GM23338 (cell line): ENCODE measurements at regions not wholly inside any gene's neighbourhood (a gene's known extent, or its start where the extent isn't known, plus 50 kb on each side); places are given as distances from the start of the nearest gene placed in this dataset.
A peak's percentile ranks its signal among the peaks of the same experiment; 100 is the strongest.

ENCODE experiments used
- ATAC-seq: fragments of 200-7000 bp; cut with Tn5 transposase; 3 replicates; pipeline ENCODE4 v1.9.1; 2020
- DNase-seq: peaks from one replicate; pipeline ENCODE4 v3.0.0-alpha.2; 2015; ENCODE audit warnings: low spot score
- H2AFZ ChIP-seq: fragments of 200-600 bp; sonication (generic); 2 replicates; pipeline ENCODE4 v1.8.0; 2016; ENCODE audit warnings: antibody characterized with exemption, mild to moderate bottlenecking, moderate library complexity
- H3F3A ChIP-seq: fragments of 200-600 bp; sonication (generic); replicated peaks from 2 replicates; pipeline ENCODE4 v1.8.0; 2017; ENCODE audit warnings: antibody characterized with exemption, mixed run types, low read depth
- H3K27ac ChIP-seq: fragments of 200-600 bp; sonication (generic); 2 replicates; pipeline ENCODE4 v1.6.1; 2016; ENCODE audit warnings: low read depth
- H3K27me3 ChIP-seq: fragments of 200-600 bp; sonication (generic); 2 replicates; pipeline ENCODE4 v1.8.0; 2016; ENCODE audit warnings: mild to moderate bottlenecking, mixed run types, moderate library complexity; ENCODE audit not compliant: insufficient read depth
- H3K36me3 ChIP-seq: fragments of 200-600 bp; sonication (generic); 2 replicates; pipeline ENCODE4 v1.8.0; 2016; ENCODE audit warnings: mild to moderate bottlenecking; ENCODE audit not compliant: insufficient read depth
- H3K4me1 ChIP-seq: fragments of 200-600 bp; sonication (generic); 2 replicates; pipeline ENCODE4 v1.8.0; 2016; ENCODE audit warnings: mild to moderate bottlenecking, moderate library complexity; ENCODE audit not compliant: insufficient read depth
- H3K4me2 ChIP-seq: fragments of 200-600 bp; sonication (generic); 2 replicates; pipeline ENCODE4 v1.7.1; 2017; ENCODE audit warnings: mixed run types
- H3K4me3 ChIP-seq: fragments of 200-600 bp; sonication (generic); 2 replicates; pipeline ENCODE4 v1.6.1; 2016; ENCODE audit warnings: mixed run types
- H3K79me2 ChIP-seq: fragments of 200-600 bp; sonication (generic); replicated peaks from 2 replicates; pipeline ENCODE4 v1.8.0; 2017; ENCODE audit warnings: mild to moderate bottlenecking; ENCODE audit not compliant: insufficient read depth
- H3K9me2 ChIP-seq: fragments of 200-600 bp; sonication (generic); 2 replicates; pipeline ENCODE4 v1.8.0; 2017; ENCODE audit not compliant: insufficient read depth
- H4K20me1 ChIP-seq: fragments of 200-600 bp; sonication (generic); replicated peaks from 2 replicates; pipeline ENCODE4 v1.8.0; 2017; ENCODE audit warnings: mild to moderate bottlenecking; ENCODE audit not compliant: insufficient read depth
- H3K27ac Mint-ChIP-seq: 2 replicates; pipeline ENCODE4 v1.8.0; 2020; ENCODE audit warnings: inconsistent platforms, mild to moderate bottlenecking, moderate library complexity, mixed read lengths
- H3K27me3 Mint-ChIP-seq: 3 replicates; pipeline ENCODE4 v1.8.0; 2022; ENCODE audit warnings: low read depth, mild to moderate bottlenecking, moderate library complexity, mixed read lengths, inconsistent platforms; ENCODE audit not compliant: insufficient read depth, poor library complexity
- H3K36me3 Mint-ChIP-seq: 3 replicates; pipeline ENCODE4 v1.8.0; 2021; ENCODE audit warnings: low read depth, mild to moderate bottlenecking, inconsistent platforms, moderate library complexity, mixed read lengths
- H3K4me1 Mint-ChIP-seq: 3 replicates; pipeline ENCODE4 v1.8.0; 2020; ENCODE audit warnings: mild to moderate bottlenecking, inconsistent platforms, mixed read lengths
- H3K4me3 Mint-ChIP-seq: 3 replicates; pipeline ENCODE4 v1.8.0; 2021; ENCODE audit warnings: moderate library complexity, mild to moderate bottlenecking, inconsistent platforms, mixed read lengths
- H3K9me3 Mint-ChIP-seq: 3 replicates; pipeline ENCODE4 v1.8.0; 2020; ENCODE audit warnings: moderate library complexity, mild to moderate bottlenecking, inconsistent platforms, mixed read lengths
- CREB1 ChIP-seq: fragments of 250-450 bp; sonication (Bioruptor Pico); IDR thresholded peaks from 2 replicates; pipeline ENCODE4 v1.5.0; 2020; ENCODE audit warnings: low read depth, mild to moderate bottlenecking, moderate library complexity
- CTCF ChIP-seq, 2 experiments: fragments of 200-600 bp in 1 of 2; sonication (generic) in 1 of 2; conservative IDR thresholded peaks; 2 replicates each; pipeline versions ENCODE4 v1.5.1 to v1.6.1; 2016 to 2017; ENCODE audit warnings: antibody characterized with exemption in 2 of 2, low read depth in 2 of 2, mild to moderate bottlenecking in 2 of 2, moderate library complexity in 1 of 2
- EZH2 ChIP-seq: fragments of 200-600 bp; sonication (generic); IDR thresholded peaks from one replicate; pipeline ENCODE4 v1.8.0; 2017; ENCODE audit warnings: antibody characterized with exemption, mild to moderate bottlenecking, low read depth; ENCODE audit not compliant: unreplicated experiment
- EZH2phosphoT487 ChIP-seq: fragments of 200-600 bp; sonication (generic); IDR thresholded peaks from one replicate; pipeline ENCODE4 v1.8.1; 2018; ENCODE audit warnings: antibody characterized with exemption; ENCODE audit not compliant: unreplicated experiment
- JUNB ChIP-seq: IDR thresholded peaks from one replicate; pipeline ENCODE4 v1.6.1; 2016; ENCODE audit warnings: antibody characterized with exemption; ENCODE audit not compliant: unreplicated experiment
- NANOG ChIP-seq: IDR thresholded peaks from 2 replicates; pipeline ENCODE4 v1.6.1; 2016; ENCODE audit warnings: antibody characterized with exemption, borderline replicate concordance
- POLR2AphosphoS5 ChIP-seq: IDR thresholded peaks from 2 replicates; pipeline ENCODE4 v1.6.1; 2016; ENCODE audit warnings: antibody characterized with exemption, low read depth
- REST ChIP-seq: IDR thresholded peaks from one replicate; pipeline ENCODE4 v1.6.1; 2018; ENCODE audit warnings: antibody characterized with exemption; ENCODE audit not compliant: unreplicated experiment
- STAT1 ChIP-seq: IDR thresholded peaks from one replicate; pipeline ENCODE4 v1.6.1; 2016; ENCODE audit warnings: antibody characterized with exemption; ENCODE audit not compliant: unreplicated experiment
- ZNF114 ChIP-seq: fragments of 250-450 bp; sonication (Bioruptor Pico); IDR thresholded peaks from 2 replicates; pipeline ENCODE4 v1.5.0; 2020; ENCODE audit warnings: mild to moderate bottlenecking, moderate library complexity
- ZNF331 ChIP-seq: fragments of 250-450 bp; sonication (Bioruptor Pico); IDR thresholded peaks from 2 replicates; pipeline ENCODE4 v1.5.0; 2020; ENCODE audit warnings: low read depth, mild to moderate bottlenecking, moderate library complexity
- TF ChIP-seq, protein P1 (sequence below): IDR thresholded peaks from 2 replicates; pipeline ENCODE4 v1.6.1; 2016; ENCODE audit warnings: antibody characterized with exemption

- DNase-seq (no peak), ATAC-seq (no peak)
- Histone ChIP-seq H3K9me2 (no peaks in the 10 kb centered on the region), H3K36me3 (no peaks in the 10 kb centered on the region), H3K79me2 (no peaks in the 10 kb centered on the region), H3K4me3 (no peak overlapping the region), H3K4me2 (no peak overlapping the region), H2AFZ (peak overlapping the region; percentile 78; the same call in 1 of the 2 replicates), H4K20me1 (no peaks in the 10 kb centered on the region), H3K4me1 (peaks cover 7% of the 10 kb centered on the region), H3K27ac (no peak overlapping the region), H3K27me3 (no peaks in the 10 kb centered on the region), H3F3A (no peaks in the 10 kb centered on the region)
- Mint-ChIP-seq H3K36me3 (no peaks in the 10 kb centered on the region), H3K4me3 (no peak overlapping the region), H3K9me3 (no peaks in the 10 kb centered on the region), H3K4me1 (peaks cover 41% of the 10 kb centered on the region), H3K27ac (no peak overlapping the region), H3K27me3 (peaks cover 7% of the 10 kb centered on the region)
- TF ChIP-seq STAT1 (no peak), POLR2AphosphoS5 (no peak), CTCF (conservative IDR thresholded peaks at IDR 0.05; ENCODE audit: low read depth in 2 of 2) (no peak), EZH2phosphoT487 (no peak), ZNF331 (CRISPR knock-in tag) (no peak)
Measured at GRCh38 chr2:16035747-16036745, 95.7 kb downstream of the MYCN start.

DNA sequence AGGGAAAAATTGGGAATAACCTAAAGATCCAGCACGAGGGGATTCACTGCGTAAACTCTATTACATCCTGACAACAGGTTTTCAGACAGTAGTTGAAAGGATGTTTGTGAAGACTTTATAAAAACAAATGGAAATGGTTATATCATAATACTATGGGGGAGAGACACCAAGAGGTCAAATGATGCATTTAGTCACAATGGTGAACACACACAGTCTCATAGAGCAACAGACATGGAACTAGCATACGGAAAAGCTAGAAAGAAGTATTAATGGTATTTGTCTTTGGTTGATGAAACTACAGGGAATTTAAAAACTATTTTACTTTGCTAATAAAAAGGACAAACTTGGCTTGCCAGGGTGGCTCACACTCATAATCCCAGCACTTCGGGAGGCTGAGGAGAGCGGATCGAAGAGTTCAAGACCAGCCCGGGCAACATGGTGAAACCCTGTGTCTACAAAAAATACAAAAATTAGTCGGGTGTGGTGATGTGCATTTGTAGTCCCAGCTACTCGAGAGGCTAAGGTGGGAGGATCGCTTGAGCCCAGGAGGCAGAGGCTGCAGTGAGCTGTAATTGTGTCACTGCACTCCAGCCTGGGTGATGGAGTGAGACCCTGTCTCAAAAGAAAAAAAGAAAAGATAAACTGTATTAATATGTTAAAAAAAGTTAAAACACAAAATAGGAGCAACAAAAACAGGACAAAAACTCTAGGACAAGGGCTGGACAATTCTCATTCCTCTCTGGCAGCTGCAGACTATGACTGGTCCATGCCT lies 94.8 kb downstream of the MYCN start:
- Histone ChIP-seq H3K4me3 (no peak overlapping the region), H4K20me1 (no peaks in the 10 kb centered on the region), H3K4me1 (peaks cover 9% of the 10 kb centered on the region), H3K27me3 (no peaks in the 10 kb centered on the region), H3K4me2 (no peak overlapping the region), H3K36me3 (no peaks in the 10 kb centered on the region), H3K27ac (no peak overlapping the region), H2AFZ (no peak overlapping the region), H3F3A (no peaks in the 10 kb centered on the region), H3K79me2 (no peaks in the 10 kb centered on the region), H3K9me2 (no peaks in the 10 kb centered on the region)
- Mint-ChIP-seq H3K9me3 (no peaks in the 10 kb centered on the region), H3K27ac (no peak overlapping the region), H3K36me3 (no peaks in the 10 kb centered on the region), H3K4me3 (no peak overlapping the region), H3K27me3 (peaks cover 8% of the 10 kb centered on the region), H3K4me1 (peaks cover 45% of the 10 kb centered on the region)
- ATAC-seq (no peak), DNase-seq (no peak)
- no peak for TF ChIP-seq REST
- no peak for TF ChIP-seq ZNF331 (CRISPR knock-in tag)
- no peak for TF ChIP-seq NANOG
- TF ChIP-seq CREB1 (CRISPR knock-in tag), result no peak
- TF ChIP-seq ZNF114 (CRISPR knock-in tag), result no peak
- no peak for TF ChIP-seq CTCF (conservative IDR thresholded peaks at IDR 0.05; ENCODE audit: low read depth in 2 of 2)
- no peak for TF ChIP-seq EZH2
- TF ChIP-seq, protein P1, sequence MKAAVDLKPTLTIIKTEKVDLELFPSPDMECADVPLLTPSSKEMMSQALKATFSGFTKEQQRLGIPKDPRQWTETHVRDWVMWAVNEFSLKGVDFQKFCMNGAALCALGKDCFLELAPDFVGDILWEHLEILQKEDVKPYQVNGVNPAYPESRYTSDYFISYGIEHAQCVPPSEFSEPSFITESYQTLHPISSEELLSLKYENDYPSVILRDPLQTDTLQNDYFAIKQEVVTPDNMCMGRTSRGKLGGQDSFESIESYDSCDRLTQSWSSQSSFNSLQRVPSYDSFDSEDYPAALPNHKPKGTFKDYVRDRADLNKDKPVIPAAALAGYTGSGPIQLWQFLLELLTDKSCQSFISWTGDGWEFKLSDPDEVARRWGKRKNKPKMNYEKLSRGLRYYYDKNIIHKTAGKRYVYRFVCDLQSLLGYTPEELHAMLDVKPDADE, result no peak
- TF ChIP-seq JUNB, result no peak
